Activated naive CD4-positive, alpha-beta T cell treated with anti-CD3 and anti-CD28 coated beads for 36 hours (primary cell): ENCODE measurements at regions not wholly inside any gene's neighbourhood (a gene's known extent, or its start where the extent isn't known, plus 50 kb on each side); places are given as distances from the start of the nearest gene placed in this dataset.

Experiments
- CTCF ChIA-PET: fragments of 350-600 bp; sonication (Branson Sonifier 250); formaldehyde crosslinking; loops from one replicate; lab custom pipeline; 2021; ENCODE audit warnings: antibody characterized with exemption; lab: Charles Lee
- DNase-seq: peaks from one replicate; pipeline ENCODE4 v3.0.0-alpha.2; 2020
- H3K27ac Mint-ChIP-seq: one replicate; pipeline ENCODE4 v1.8.0; 2021; ENCODE audit warnings: mild to moderate bottlenecking, mixed read lengths
- H3K27me3 Mint-ChIP-seq: one replicate; pipeline ENCODE4 v1.8.0; 2021; ENCODE audit warnings: low read depth, mixed read lengths
- H3K36me3 Mint-ChIP-seq: one replicate; pipeline ENCODE4 v1.8.0; 2021; ENCODE audit warnings: low read depth, mixed read lengths
- H3K4me1 Mint-ChIP-seq: one replicate; pipeline ENCODE4 v1.8.0; 2021; ENCODE audit warnings: low read depth, mixed read lengths
- H3K4me3 Mint-ChIP-seq: one replicate; pipeline ENCODE4 v1.8.0; 2021; ENCODE audit warnings: mild to moderate bottlenecking, moderate library complexity, mixed read lengths
- H3K9me3 Mint-ChIP-seq: one replicate; pipeline ENCODE4 v1.8.0; 2021; ENCODE audit warnings: mixed read lengths
- intact Hi-C: fragments of 100-400 bp; cut with micrococcal nuclease; formaldehyde crosslinking; loops from one replicate; pipeline ENCODE4 v1.15.1; 2023

DNA sequence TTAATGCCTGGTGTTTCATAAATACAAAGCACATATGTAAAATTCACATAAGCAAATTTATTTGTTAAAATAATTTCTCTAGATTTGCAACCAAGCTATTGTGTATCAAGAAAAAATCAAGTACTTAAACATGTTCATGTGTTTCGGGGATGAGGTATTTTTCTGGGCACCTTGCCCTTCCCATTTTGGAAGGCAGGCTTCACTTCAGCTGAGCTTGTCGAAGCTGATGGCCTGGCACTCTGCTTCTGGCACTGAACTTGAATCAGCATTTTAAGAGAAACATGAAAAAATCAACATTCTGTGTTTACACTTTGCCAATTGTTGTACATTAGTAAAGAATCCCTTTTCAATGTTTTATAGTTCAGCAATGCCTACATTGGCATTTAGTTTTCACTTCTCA lies 179.1 kb upstream of the STEAP4 start:
- Mint-ChIP-seq H3K27ac (no peak overlapping the region), H3K4me1 (no peaks in the 10 kb centered on the region), H3K36me3 (no peaks in the 10 kb centered on the region), H3K9me3 (no peaks in the 10 kb centered on the region), H3K27me3 (peaks cover 9% of the 10 kb centered on the region), H3K4me3 (no peak overlapping the region)
- intact Hi-C loops: no loop called here
- no peak for DNase-seq
- CTCF ChIA-PET: no interaction called here

- no peaks in the 10 kb centered on the region for H3K9me3 Mint-ChIP-seq
- DNase-seq: no peak
- H3K4me1 Mint-ChIP-seq: no peaks in the 10 kb centered on the region
- intact Hi-C loops: no loop called here
- H3K27me3 Mint-ChIP-seq: peaks cover 6% of the 10 kb centered on the region
- CTCF ChIA-PET: no interaction called here
- no peaks in the 10 kb centered on the region for H3K36me3 Mint-ChIP-seq
- no peak overlapping the region for H3K4me3 Mint-ChIP-seq
- no peak overlapping the region for H3K27ac Mint-ChIP-seq
These were observed 177.9 kb upstream of the STEAP4 start for GRCh38 chr7:88484551-88484950.

GRCh38 chr7:88480896-88481295 lies 174.2 kb upstream of the STEAP4 start:
- Mint-ChIP-seq H3K4me1 (no peaks in the 10 kb centered on the region), H3K4me3 (no peak overlapping the region), H3K9me3 (no peaks in the 10 kb centered on the region), H3K36me3 (no peaks in the 10 kb centered on the region), H3K27ac (no peak overlapping the region), H3K27me3 (peaks cover 6% of the 10 kb centered on the region)
- CTCF ChIA-PET: no interaction called here
- intact Hi-C loops: no loop called here
- DNase-seq: no peak

GRCh38 chr7:88480271-88480670 lies 173.6 kb upstream of the STEAP4 start:
- H3K9me3 Mint-ChIP-seq: no peaks in the 10 kb centered on the region
- H3K36me3 Mint-ChIP-seq: no peaks in the 10 kb centered on the region
- H3K4me3 Mint-ChIP-seq: no peak overlapping the region
- CTCF ChIA-PET: no interaction called here
- no peaks in the 10 kb centered on the region for H3K4me1 Mint-ChIP-seq
- DNase-seq: no peak
- peaks cover 6% of the 10 kb centered on the region for H3K27me3 Mint-ChIP-seq
- H3K27ac Mint-ChIP-seq: no peak overlapping the region
- intact Hi-C loops: no loop called here

DNA sequence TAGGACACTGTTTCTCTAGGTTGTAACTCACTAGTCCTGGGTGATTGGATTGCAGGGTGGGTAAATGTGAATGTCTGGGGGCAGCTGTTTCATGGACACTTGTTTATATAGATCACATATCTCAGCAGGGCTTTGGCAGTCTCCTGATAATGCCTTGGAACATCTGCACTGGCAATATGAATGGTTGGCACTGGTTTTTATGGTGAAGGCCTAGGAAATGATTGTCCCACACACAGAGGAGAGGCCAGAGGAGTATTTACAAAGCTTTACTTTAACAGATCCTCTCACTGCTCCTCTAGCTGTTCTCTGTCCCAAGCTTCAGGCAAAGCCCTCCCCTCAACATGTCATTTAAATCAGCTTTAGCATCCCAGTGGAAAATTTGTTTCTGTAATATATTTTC lies 171.3 kb upstream of the STEAP4 start:
- no peaks in the 10 kb centered on the region for H3K9me3 Mint-ChIP-seq
- CTCF ChIA-PET: no interaction called here
- no peaks in the 10 kb centered on the region for H3K4me1 Mint-ChIP-seq
- DNase-seq: no peak
- intact Hi-C loops: no loop called here
- no peaks in the 10 kb centered on the region for H3K36me3 Mint-ChIP-seq
- no peak overlapping the region for H3K27ac Mint-ChIP-seq
- H3K27me3 Mint-ChIP-seq: no peaks in the 10 kb centered on the region
- H3K4me3 Mint-ChIP-seq: no peak overlapping the region

DNA sequence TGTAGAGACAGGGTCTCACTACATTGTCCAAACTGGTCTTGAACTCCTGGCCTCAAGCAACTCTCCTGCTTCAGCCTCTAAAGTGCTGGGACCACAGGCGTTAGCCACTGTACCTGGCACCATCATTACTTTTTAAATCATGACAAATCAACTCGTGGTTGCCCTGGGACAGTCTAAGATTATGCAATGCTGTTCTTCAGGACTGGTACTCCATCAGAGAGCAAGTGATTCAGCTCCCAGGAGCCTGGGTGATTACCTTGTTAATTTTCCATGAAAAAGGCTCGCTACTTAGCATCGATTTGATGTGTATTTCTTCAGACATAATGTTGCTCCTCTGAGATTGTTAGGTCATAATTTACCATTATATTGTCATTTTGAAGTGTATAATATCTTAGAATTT lies 158.9 kb upstream of the STEAP4 start:
- H3K4me1 Mint-ChIP-seq: no peaks in the 10 kb centered on the region
- no peak for DNase-seq
- H3K4me3 Mint-ChIP-seq: no peak overlapping the region
- H3K36me3 Mint-ChIP-seq: no peaks in the 10 kb centered on the region
- H3K27ac Mint-ChIP-seq: no peak overlapping the region
- no peaks in the 10 kb centered on the region for H3K9me3 Mint-ChIP-seq
- H3K27me3 Mint-ChIP-seq: no peaks in the 10 kb centered on the region
- intact Hi-C loops: no loop called here
- CTCF ChIA-PET: no interaction called here

DNA sequence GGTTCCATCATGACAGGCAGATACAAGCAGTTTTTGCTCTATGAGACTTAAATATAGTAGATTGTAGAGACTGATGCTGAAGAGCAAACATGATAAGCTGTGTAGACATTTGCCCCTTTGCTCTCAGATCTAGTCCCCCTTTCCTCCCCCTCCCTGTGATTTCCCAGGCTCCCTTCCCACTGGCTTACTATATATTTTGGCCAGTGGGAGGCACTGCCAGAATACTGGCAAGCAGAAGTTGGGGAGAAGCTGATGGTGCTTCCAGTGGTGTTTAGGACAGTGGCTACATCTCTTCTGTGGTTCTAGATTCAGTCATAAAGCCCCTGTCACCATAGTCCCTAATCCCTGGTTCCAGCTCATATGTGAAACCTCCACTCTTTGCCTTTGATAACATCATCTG lies 156.1 kb upstream of the STEAP4 start:
- no peak for DNase-seq
- H3K27me3 Mint-ChIP-seq: peaks cover 5% of the 10 kb centered on the region
- H3K4me1 Mint-ChIP-seq: no peaks in the 10 kb centered on the region
- no peak overlapping the region for H3K27ac Mint-ChIP-seq
- CTCF ChIA-PET: no interaction called here
- no peak overlapping the region for H3K4me3 Mint-ChIP-seq
- no peaks in the 10 kb centered on the region for H3K9me3 Mint-ChIP-seq
- no peaks in the 10 kb centered on the region for H3K36me3 Mint-ChIP-seq
- intact Hi-C loops: no loop called here

DNA sequence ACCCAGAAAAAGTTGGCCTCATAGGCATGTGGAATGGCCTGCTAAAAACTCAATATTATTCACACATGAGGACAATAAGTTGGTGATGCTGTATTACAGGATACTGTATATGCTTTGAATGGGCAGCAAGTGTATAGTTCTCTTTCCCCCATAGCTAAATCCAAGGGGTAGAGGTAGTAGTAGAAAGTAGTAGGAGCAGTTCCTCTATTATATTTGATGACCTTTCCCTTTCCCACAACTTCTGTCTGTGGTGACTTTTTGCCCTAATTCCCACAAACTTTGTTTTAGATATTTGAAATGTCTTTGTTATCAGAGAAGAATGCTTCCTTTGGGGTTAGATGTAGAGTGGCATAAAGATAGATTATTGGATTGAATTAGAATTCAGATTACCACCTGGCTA lies 154.0 kb upstream of the STEAP4 start:
- intact Hi-C loops: no loop called here
- H3K9me3 Mint-ChIP-seq: no peaks in the 10 kb centered on the region
- H3K36me3 Mint-ChIP-seq: no peaks in the 10 kb centered on the region
- no peak overlapping the region for H3K27ac Mint-ChIP-seq
- peaks cover 5% of the 10 kb centered on the region for H3K27me3 Mint-ChIP-seq
- H3K4me1 Mint-ChIP-seq: no peaks in the 10 kb centered on the region
- CTCF ChIA-PET: no interaction called here
- no peak overlapping the region for H3K4me3 Mint-ChIP-seq
- DNase-seq: no peak

- Mint-ChIP-seq H3K27ac (no peak overlapping the region), H3K36me3 (no peaks in the 10 kb centered on the region), H3K4me3 (no peak overlapping the region), H3K4me1 (no peaks in the 10 kb centered on the region), H3K9me3 (no peaks in the 10 kb centered on the region), H3K27me3 (peaks cover 6% of the 10 kb centered on the region)
- intact Hi-C loops: no loop called here
- DNase-seq: no peak
- CTCF ChIA-PET: no interaction called here
These were observed 152.3 kb upstream of the STEAP4 start for GRCh38 chr7:88458946-88459345.

DNA sequence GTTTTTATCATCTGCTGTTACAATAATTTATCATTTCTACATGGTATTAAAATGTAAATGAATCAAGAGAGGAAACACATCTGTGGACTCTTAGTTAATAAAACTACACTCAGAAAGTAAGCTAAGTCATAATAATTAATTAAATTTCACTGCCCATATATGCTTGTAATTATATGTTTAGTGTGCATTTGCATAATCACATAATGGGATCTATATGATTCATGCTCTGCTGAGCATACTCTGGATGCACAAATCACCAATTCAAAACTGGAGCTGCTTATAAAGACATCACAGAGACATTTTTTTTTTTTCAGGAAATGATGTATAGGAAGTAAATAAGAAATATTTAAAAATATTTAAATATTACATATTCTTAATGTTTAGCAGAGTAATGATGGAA lies 151.6 kb upstream of the STEAP4 start:
- no peak overlapping the region for H3K27ac Mint-ChIP-seq
- H3K4me1 Mint-ChIP-seq: no peaks in the 10 kb centered on the region
- CTCF ChIA-PET: interaction anchor here (0.7 kb wide), 1 partner anchor 1638 kb away, joined by 4 read pairs; no protein-coding TSS in a partner anchor
- no peak overlapping the region for H3K4me3 Mint-ChIP-seq
- H3K36me3 Mint-ChIP-seq: no peaks in the 10 kb centered on the region
- peaks cover 6% of the 10 kb centered on the region for H3K27me3 Mint-ChIP-seq
- DNase-seq: no peak
- intact Hi-C loops: no loop called here
- no peaks in the 10 kb centered on the region for H3K9me3 Mint-ChIP-seq

GRCh38 chr7:88457320-88457719 lies 150.6 kb upstream of the STEAP4 start:
- no peak overlapping the region for H3K27ac Mint-ChIP-seq
- intact Hi-C loops: no loop called here

DNA sequence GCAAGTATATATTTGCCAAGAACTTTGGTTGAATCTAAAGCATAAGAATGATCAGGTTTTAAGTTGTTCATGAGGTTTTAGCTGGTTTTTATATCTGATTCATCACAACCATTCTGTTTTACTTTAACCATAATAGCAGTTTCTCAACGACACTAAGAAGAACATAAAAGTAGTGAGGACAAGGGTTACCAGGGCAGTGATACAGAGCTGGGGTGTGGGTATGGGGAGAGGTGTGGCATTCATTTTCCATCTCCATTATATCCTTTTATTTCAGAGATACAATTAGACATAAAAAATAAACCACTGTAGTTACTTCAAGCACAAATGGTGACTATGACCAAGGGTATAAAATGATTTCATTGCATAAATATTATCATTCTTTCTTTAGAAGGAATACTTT lies 149.8 kb upstream of the STEAP4 start:
- intact Hi-C loops: no loop called here
- no peak for DNase-seq
- H3K4me3 Mint-ChIP-seq: no peak overlapping the region
- CTCF ChIA-PET: no interaction called here
- no peak overlapping the region for H3K27ac Mint-ChIP-seq
- H3K27me3 Mint-ChIP-seq: peaks cover 6% of the 10 kb centered on the region
- no peaks in the 10 kb centered on the region for H3K4me1 Mint-ChIP-seq
- no peaks in the 10 kb centered on the region for H3K36me3 Mint-ChIP-seq
- no peaks in the 10 kb centered on the region for H3K9me3 Mint-ChIP-seq

More at GRCh38 chr7:88457320-88457719, 150.6 kb upstream of the STEAP4 start:
- CTCF ChIA-PET: no interaction called here
- Mint-ChIP-seq H3K27me3 (peaks cover 6% of the 10 kb centered on the region), H3K9me3 (no peaks in the 10 kb centered on the region), H3K36me3 (no peaks in the 10 kb centered on the region), H3K4me1 (no peaks in the 10 kb centered on the region), H3K4me3 (no peak overlapping the region)
- DNase-seq: no peak

DNA sequence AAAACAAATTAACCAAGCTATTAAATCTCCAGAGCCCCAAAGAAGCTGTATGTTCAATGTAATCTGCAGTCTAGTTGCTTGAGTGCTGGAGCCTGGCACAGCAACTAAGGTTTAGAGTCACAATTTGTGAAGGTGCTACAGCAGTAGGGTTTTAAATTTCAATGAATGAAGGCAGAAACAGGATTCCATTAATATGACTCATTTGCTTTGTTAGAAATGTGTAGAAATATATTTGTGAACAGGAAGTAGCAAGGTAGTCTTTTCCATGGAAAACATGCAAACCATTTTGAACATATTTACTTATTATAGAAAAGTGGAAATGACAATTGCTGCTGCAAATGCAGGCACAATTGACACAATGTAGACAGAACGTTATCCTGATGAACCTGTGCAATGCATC lies 149.0 kb upstream of the STEAP4 start:
- CTCF ChIA-PET: no interaction called here
- DNase-seq: no peak
- Mint-ChIP-seq H3K36me3 (no peaks in the 10 kb centered on the region), H3K4me1 (no peaks in the 10 kb centered on the region), H3K4me3 (no peak overlapping the region), H3K27ac (no peak overlapping the region), H3K9me3 (no peaks in the 10 kb centered on the region), H3K27me3 (peaks cover 6% of the 10 kb centered on the region)
- intact Hi-C loops: no loop called here

DNA sequence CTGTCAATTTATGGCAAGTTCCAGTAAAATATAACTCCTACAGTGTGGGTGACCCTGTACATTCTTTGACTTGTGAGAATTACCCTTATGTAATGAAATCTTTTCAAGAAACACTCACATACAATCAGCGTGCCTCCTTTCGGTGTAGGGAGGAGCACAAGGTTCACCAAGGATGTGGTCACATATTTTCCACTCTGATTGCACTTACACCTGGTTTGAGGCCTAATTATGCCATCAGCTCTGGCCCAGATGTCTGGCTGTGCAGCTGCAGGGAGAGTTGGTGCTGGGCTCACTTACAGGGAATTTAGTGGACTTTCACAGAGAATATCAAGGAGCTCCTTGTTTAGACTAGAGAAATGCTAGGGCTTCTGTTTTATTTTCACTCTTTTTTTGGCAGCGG lies 146.0 kb upstream of the STEAP4 start:
- intact Hi-C loops: no loop called here
- Mint-ChIP-seq H3K27ac (no peak overlapping the region), H3K27me3 (peaks cover 1% of the 10 kb centered on the region), H3K4me1 (no peaks in the 10 kb centered on the region), H3K4me3 (no peak overlapping the region), H3K36me3 (no peaks in the 10 kb centered on the region), H3K9me3 (no peaks in the 10 kb centered on the region)
- no peak for DNase-seq
- CTCF ChIA-PET: no interaction called here
